Eye (tissue), 1 donor: ENCODE measurements at regions not wholly inside any gene's neighbourhood (a gene's known extent, or its start where the extent isn't known, plus 50 kb on each side); places are given as distances from the start of the nearest gene placed in this dataset.

Experiments
- DNase-seq: peaks from one replicate; pipeline ENCODE4 v3.0.0-alpha.2; 2015

- DNase-seq: no peak
Measured at GRCh38 chrX:80316526-80316925, 103.7 kb upstream of the TENT5D start.

DNA sequence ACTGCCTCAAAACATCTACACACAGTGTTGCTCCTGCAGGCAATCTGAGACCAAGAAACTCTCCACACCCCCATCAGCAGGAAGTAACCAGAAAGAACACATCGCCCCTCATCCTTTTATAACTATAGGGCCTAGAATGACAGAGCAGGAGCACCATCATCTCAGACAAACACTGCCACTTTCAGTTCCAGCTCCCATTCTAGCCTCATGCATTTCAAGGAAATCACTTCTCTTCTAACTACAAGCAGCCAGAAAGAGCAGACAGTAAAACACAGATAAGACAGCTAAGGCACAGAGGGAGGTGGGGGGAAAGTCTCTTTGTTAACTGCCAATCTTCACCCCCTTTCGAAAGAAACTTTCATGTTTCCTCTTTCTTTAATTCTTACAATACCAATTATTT is 102.6 kb upstream of the TENT5D start:
- DNase-seq: no peak

- DNase-seq: no peak
Measured at GRCh38 chrX:80331285-80331684, 89.0 kb upstream of the TENT5D start.

GRCh38 chrX:80334583-80334982 is 85.7 kb upstream of the TENT5D start:
- DNase-seq: no peak

DNA sequence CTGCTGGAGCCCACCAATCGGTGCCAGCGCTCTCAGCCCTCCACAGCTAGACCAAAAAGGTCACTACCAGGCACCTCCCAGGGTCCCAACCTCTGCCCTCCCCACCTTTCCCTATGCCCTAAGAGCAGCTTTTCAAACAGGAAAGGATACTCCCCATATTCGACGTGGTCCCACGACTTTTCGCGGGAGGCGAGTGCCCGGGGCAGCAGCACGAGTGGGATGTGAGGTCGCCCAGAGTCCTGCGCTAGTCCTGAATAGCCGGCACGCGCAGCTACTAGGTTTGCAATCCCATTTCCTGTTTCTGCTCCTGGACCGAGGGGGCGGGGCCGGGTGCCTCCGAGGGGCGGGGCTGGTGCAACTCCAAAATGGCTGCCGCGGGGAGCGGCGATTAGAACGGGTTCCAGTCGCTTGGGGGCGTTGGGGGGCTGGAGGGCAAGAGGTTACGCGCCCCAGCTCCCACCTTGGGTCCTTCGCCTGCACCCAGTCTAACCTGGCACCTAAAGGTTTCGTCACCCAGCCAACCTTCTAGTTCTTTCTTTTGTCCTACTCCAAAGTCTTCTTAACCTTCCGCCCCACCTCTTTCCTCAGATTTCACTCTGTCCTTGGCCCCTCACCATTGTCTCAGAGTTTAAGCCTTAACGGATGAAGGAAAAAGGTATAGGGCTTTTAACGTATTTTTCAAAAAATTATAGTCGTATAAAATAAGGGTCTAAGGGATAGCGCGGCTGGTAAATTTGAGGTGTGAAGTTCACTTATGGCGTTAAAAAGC is 85.0 kb upstream of the TENT5D start:
- peak; percentile 54 for DNase-seq

GRCh38 chrX:80354966-80355465 is 65.2 kb upstream of the TENT5D start:
- DNase-seq: no peak
